ENCODE measurements at regions not wholly inside any gene's neighbourhood (a gene's known extent, or its start where the extent isn't known, plus 50 kb on each side); places are given as distances from the start of the nearest gene placed in this dataset.
"Not testable (repeated sequence)": the region's sequence is repeated elsewhere in the genome, so short reads cannot be mapped to it uniquely, and the experiment has no call there.

DNA sequence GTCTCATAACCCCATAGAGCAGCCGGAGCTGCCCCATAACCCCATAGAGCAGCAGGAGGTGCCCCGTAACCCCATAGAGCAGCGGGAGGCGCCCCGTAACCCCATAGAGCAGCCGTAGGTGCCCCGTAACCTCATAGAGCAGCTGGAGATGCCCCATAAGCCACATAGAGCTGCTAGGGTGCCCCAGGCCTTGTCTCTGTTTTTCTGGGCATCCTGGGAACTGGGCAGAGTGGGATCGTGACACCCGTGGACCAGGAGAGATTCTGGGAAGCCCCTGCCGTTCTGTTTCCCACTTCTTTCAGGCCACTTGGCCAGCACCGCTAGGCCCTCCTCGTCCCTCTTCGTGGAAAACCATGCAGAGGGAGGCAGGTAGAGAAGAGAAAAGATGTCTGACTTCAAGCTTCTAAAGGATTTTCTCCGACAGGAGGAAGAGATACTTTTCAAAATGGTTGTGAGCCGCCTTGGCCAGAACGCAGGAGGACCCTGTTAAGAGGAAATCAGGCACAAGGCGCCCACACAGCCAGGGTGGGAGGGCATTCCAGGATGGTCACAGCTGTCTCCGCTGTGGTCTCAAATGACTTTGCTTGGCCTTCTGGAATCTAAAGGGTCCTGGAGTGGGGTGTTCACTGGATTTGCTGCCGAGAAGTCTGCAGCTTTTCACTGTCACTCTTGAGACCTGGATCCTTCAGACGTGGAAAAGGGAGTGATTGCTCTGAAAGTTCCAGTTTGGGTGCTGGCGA lies 171.8 kb downstream of the NPIPB11 start:
- not testable (repeated sequence) for DNase-seq

DNA sequence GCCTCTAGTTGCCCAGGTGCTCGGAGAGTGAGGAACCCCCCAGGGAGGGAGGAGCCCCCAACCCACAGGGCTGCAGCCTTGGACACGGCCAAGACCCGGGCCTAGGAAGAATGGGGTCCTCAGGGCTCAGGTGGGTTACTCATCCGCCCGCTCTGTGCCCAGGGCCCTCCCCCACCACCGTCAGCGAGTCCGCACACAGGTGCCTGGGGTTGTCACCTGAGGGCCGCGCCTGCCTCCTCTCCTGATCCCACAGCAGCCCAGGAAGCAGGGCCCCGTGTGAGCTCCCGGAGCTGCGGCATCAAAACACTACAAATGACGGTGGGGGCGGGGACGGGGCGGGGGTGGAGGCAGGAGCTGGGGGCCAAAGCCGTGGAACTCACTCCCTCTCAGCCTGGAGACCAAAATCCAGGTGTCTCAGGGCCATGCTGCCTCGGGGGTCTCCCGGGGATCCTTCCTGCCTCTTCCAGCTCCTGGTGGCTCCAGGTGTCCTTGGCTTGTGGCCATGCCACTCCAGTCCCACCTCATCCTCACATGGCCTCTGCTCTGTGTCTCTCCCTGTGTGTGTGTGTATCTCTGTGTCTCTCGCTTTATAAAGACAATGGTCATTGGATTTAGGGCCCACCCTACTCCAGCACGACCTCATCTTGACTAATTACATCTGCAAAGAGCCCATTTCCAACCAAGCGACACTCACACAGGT lies 172.7 kb downstream of the NPIPB11 start:
- not testable (repeated sequence) for DNase-seq

DNA sequence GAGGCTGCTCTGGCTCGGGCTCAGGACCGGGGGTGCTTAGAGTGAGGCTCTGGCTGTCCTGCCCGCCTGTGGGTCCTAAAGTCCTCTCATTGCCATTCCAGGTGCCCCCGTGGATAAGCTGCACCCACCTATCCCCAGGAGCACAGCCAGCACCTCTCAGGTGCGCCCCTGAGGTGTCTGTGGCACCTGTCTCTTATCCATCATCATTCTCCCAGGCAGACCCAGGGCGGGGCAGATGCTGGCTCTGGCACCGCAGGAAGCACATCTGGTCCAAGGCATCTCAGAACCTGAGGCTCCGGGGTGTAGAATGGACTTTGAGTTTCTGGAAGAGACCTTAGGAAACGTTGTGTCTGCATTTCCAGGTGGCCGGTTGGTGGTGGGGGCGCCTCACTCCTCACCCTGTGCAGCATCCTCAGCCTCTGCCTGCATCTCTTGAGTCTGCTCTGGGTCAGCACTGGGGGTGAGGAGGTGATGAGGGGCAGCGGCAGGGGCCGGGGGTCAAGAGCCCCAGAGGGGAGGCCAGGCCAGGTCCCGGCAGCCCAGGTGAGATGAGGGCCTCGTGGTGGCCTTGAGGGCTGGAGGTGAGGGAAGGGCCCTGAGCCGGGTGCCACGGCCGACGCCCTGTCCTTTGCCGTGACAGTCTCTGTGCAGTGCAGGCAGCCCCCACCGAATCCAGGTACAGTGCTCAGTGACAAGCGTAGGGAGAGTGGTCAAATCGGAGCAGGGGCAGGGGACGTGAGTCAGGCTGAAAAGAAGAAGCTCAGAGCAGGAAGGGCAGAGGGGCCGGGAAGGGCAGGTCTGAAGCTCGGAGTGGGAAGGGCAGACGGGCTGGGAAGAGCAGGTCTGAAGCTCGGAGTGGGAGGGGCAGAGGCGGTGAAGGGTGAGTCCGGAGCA lies 173.5 kb downstream of the NPIPB11 start:
- DNase-seq = no peak

DNA sequence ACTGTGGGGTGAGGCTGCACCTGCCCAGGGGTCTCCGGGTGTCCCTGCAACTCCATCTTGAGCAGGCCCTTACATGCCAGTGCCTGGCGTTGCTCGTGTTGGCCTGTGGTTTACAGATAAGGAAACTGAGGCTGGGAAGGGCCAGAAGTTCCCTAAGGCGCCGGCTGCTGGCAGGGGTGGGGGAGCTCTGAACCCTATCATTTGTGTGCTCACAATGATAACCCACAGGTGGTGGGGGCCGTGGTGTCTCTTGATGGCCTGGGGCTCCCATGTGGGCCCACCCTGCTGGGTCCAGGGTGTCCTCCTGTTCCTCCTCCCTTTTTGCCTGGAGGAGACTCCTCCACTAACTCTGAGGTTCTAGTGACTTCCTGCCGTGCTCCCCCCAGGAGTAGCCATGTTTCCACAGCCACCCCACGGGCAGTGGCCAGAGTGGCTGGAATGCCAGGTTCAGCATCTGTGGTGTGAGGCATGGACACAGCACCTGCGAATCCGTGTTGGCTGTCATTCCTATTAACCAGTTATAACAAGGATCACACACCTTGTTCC lies 174.3 kb downstream of the NPIPB11 start:
- not testable (repeated sequence) for DNase-seq

DNA sequence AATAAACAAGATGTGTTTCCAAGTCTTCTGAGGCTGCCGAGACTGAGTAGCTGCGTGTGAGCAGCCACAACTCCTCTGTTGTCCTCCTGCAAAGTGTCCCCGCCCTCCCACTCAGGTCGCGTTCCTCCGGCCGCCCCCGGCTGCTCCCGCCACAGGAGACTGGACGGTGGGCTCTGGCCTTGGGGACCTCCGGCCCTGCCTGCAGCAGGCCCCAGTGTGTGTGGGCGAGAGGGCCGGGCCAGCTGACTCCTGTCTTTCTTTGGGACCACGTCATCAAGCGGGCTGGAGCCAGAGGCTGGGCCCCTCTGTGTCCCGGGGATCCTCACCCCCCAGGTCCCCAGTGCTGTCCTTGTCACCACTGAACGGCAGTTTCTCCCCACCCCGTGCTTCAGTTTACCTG lies 175.3 kb downstream of the NPIPB11 start:
- no peak for DNase-seq

DNA sequence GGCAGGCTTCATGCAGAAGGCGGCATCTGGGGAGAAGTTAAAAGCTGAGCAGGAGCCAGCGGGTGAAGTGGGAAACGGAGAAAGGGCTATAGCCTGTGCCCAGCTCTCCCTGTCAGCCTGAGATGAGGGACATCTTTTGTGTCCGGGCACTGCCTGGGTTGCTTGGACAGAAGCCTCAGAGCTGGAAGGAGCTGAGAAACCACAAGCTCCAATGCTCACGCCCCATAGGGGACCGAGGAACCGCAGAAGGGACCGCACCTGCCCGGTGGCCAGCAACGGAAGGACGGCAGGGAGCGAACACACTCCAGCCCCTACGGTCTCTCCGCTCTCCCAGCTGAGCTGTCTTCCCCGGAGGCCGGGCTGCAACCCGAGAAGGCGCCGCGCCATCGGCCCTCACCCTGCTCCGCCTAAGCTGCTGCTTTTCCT lies 175.8 kb downstream of the NPIPB11 start:
- DNase-seq = no peak

DNA sequence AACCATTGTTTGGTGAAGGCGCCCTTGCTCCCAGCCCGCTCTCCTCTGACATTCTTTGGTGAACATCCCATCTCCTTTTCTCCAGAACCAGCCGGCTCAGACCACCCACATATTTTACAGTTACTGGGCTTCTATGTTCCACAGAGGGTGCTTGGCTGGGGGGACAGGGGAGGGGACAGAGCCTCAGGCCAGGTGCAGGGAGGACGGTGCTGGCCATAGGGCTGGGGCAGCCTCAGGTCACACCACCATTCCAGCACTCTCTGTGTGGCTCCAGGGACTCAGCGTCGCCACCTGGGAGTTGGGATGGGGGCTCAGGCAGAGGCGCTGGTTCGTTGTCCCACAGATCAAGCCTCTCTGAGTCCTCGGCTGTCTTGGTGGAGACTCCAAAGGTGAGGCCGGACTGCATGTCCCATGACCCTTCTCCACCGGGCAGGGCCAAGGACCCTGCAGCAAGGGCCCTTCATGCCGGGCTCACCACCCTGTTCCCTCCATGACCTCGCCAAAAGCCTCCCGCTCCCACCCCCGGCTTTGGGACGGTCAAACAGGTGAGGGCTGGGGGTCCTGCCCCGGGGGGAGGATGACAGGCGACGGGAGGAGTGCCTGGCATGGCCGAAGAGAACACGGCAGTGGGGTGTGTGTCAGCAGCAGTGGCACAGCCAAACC lies 176.4 kb downstream of the NPIPB11 start:
- DNase-seq = not testable (repeated sequence)

DNA sequence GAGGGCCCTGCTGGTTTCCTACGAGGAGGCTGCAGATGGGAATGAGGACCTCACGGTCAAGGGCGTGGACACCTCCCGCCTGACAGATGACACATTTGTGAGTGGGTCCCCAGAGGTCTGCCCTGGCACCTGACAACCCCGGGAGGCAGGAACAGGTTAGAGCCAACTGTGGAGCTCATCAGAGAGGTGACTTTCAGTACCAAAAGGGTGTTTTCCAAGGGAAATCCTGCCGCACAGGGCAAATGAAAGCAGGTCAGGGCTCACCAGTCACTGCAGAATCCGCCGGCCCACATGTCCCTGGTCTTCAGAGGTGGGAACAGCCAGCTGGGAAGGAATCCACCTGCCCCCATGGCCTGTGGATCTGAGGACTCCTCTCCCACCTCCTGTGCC lies 176.9 kb downstream of the NPIPB11 start:
- DNase-seq = not testable (repeated sequence)

DNA sequence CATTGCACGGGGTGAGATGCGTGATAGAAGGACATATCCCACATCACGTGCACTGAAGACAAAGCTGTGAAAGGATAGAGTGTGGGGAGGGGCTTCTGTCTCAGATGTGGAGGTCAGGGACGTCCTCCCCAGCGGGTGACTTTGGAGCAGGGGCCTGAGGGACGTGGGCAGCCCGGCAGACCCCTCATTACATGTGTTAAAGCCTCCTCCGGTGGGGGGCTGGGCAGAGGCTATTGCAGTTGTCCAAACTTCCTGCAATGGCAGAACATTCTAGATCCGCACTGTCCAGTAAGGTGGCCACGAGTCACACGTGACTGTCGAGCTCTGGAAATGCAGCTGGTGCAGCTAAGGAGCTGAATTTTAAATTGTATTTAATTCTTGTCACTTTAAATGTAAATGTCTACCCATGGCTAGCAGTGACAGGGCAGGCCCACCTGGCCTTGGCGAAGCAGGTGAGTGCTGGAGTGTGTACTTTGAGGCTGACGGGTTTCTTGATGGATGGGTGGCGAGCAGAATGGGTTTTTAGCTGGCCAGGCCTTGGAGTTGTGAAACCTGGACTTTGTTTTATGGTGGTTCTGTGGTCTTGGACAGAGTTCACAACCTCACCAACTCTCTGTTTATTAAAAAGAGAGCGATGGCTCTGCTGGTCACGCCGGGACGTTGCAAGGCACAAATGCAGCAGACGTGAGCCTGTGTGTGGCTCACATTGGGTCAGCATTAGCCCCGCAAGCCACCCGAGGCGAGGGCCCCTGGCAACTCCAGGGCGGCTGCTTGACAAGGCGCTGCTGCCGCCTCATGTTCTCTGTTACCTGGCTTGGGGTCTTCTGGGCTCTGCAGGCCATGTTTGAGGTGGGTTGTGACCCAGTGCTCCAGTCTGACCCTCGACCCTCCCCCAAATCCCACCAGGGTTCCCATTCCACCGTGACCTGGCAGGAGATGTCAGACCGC lies 177.6 kb downstream of the NPIPB11 start:
- not testable (repeated sequence) for DNase-seq

DNA sequence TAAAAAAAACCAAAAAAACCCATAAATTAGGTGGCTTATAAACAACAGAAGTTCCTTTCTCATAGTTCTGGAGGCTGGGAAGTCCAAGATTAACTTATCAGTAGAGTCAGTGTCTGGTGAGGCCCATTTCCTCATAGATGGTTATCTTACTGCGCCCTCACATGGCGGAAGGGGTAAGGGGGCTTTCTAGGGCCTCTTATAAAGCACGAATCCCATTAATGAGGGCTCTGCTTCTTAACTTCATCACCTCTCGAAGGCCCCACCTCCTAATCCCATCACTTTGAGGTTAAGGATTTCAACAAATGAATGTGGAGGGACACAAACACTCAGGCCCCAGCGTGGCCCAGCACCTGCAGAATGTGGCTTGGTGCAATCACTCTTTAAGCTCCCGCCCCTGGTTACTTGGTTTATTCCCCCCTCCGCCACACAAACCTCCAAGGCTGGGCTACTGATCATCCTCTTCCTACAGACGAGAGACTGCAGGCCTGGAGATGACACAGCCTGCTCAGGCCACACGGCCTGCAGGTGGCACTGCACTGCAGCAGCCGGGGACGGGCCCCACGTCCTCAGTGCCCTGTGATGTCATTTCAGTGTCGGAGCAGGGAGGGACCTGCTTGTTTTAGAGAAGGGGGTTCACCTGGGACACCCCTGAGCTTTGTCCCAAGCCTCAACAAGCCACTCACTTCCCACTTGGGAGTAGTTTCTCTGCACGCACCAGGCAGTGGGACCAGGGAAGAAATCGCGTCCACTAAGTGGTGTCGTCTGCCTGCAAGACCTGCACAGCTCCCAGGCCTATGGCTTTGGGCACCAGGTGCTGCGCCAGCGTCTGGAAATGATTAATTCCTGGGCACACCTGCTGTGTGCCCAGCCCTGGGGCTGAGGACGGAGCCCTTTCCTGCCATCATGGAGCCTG lies 178.5 kb downstream of the NPIPB11 start:
- DNase-seq = peak; percentile 58

DNA sequence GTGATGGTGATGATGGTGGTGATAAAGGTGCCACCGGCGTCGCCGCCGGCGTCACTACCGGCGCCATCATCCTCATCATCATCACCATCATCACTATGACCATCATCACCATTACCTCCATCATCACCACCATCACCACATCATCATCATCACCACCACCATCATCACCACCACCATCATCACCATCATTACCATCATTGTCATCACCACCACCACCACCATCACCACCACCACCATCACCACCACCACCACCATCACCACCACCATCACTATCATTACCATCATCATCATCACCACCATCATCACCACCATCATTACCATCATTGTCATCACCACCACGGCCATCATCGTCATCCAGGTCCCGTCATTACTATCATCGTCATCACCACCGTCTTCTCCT lies 179.7 kb downstream of the NPIPB11 start:
- no peak for DNase-seq

DNA sequence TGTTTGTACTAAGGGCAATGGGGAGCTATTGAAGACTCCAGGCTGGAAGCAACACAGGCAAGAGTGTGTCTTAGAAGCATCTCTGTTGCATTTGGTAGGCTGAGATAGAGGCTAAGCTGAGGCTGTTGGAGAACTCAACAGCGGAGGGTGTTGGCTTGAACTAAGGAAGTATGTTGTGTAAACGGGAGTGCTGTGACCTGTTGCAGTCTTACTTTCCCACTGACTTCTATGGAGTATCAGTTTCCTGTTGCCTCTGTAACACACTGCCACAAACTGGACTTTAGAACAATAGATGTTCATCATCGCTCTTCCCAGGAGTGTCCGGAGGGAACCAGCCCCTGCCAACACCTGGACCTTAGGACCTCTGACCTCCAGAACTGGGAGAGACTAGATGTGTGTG lies 181.8 kb downstream of the NPIPB11 start:
- DNase-seq = not testable (repeated sequence)

DNA sequence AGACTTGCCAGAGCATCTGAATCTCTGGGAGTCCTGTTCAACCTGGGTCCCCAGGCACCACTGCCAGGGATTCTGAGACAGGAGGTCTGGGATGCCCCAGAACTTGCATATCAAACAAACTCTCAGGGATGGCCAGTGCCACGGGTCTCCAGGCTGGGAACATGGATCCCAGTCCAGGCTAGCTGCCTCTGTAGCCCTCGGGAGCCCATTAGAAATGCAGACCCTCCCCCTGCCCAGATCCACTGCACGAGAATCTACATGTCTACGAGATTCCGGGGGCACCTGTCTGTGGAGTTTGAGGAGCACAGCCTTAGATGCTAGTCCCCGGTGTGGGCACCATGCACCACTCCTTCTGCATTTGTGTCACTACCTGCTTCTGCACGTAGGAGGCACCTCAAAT lies 183.9 kb downstream of the NPIPB11 start:
- not testable (repeated sequence) for DNase-seq

DNA sequence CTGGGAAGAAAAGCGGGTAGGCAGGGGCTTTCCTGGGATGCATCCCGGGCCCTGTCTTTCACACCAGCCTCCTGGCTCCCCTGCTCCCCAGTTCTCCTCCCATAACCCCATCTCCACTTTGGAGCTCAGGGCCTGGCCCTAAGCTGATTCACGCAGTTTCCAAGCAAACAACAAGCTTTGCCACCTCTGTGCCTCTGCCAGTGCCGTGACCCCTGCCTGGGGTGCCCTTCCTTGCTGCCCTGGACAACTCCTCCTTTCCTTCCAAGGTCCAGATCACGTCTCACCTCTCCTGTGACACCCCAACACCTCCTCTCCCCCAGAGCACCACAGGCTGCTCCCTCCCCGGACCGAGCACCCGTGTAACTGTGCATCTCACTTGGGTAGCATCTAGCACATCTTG lies 184.5 kb downstream of the NPIPB11 start:
- DNase-seq = not testable (repeated sequence)

DNA sequence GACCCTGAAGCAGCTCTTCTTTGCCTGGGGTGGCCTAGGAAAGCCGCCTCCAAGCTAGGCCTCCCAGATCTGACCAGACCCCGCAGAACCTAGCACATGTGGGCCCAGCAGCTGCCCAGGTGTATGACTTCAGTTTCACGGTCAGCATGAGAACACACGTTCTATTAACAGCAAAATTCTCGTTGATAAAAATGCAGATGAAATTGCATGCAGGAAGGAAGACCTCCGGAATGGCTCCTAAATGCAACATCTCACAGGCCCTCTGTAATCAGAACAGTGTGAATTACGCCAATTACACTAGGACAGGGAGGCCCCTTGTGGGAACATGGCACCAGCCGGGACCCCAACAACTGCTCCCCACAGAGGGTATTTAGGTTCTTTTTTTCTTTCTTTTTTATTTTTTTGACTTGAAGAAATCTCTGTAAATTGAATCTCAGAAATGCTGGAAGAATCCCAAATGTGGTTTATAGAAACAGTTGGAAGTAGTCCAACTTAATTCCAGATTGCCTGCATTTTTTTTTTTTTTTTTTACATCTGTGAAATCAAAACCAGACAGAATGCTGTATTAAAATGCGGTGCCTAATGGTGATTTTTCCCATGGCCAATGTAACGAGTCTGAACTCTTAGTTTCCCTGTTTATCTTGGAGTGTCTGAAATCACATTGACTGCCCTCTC lies 185.1 kb downstream of the NPIPB11 start:
- DNase-seq = peak; percentile 87

DNA sequence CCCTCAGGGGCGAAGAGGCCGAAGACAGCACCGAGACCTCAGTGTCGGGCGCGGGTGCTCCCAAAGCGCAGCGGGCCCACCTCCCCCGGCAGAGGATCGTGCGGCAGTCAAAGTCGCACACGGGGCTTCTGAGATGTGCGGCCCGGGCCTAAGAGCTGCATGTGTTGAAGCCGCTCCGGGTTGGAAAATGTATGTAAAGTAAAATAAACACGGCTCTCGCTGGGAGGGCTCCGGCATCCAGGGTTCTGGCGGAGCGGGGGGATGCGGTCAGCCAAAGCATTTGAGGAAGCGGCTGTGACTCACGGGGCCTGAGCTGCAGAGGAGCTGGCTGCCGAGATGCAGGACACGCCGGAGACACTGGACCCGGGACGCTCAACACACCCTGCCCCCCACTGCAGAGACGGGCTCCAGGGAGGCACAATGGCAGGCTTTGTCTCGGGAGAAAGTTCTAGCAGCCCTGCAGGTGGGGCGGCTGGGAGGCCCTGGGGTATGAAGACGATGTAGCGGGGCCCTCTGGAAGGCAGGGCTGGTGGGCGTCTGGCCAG lies 185.8 kb downstream of the NPIPB11 start:
- DNase-seq = peak; percentile 96

DNA sequence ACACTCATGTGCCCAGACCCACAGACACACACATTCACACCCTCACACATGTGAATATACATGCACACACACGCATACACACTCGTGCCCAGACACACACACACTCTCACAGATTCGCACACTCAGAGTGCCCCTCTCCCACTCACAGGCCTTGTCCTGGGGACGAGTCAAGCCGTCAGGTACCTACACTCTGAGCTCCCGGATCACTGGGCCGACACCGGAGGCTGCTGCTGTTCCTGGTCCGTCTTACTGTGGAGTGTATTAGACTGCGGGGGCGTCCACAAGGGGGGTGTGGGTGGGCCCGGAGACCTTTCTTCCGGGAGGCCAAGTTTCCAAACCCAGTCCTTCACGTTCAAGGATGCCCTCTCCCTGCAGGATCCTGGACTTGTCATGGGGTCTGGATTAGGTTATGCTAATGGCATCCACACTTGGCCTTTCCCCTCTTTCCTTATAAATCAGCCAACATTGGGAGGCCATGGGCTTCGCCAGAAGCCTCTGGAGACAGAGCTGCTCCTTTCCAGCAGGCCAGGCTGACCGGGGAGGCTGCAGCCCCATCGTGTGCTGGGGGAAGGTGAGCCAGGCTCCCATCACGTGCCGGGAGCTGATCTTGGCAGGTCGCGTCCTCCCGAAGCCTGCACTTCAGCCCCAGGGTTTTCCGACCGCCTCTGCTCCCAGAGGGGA lies 186.4 kb downstream of the NPIPB11 start:
- DNase-seq = not testable (repeated sequence)

DNA sequence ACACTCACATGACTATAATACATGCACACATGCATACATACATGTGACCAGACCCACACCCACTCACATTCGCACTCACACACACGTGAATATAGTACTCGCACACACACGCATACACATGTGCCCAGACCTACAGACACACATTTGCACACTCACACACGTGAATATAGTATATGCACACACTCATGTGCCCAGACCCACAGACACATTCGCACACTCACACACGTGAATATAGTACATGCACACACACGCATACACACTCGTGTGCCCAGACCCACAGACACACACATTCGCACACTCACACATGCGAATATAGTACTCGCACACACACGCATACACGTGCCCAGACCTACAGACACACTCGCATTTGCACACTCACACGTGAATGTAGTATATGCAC lies 186.9 kb downstream of the NPIPB11 start:
- not testable (repeated sequence) for DNase-seq
